Cardiac muscle cell (in vitro differentiated cells and primary cell): ENCODE measurements at regions not wholly inside any gene's neighbourhood (a gene's known extent, or its start where the extent isn't known, plus 50 kb on each side); places are given as distances from the start of the nearest gene placed in this dataset.
"Not testable (repeated sequence)": the region's sequence is repeated elsewhere in the genome, so short reads cannot be mapped to it uniquely, and the experiment has no call there.

Experiments
- DNase-seq, 2 donors: peaks; one replicate each; pipeline versions ENCODE4 v3.0.0 to v3.0.0-alpha.2; 2010 to 2017; ENCODE audit warnings: low read depth in 1 of 2, low spot score in 1 of 2
- H3K27ac ChIP-seq: fragments of 200-600 bp; sonication (generic); 2 replicates; pipeline ENCODE4 v1.5.1; 2016
- H3K27me3 ChIP-seq: fragments of 200-600 bp; sonication (generic); 2 replicates; pipeline ENCODE4 v1.6.0; 2016; ENCODE audit warnings: control low read depth
- H3K36me3 ChIP-seq: fragments of 200-600 bp; sonication (generic); 2 replicates; pipeline ENCODE4 v1.5.1; 2016; ENCODE audit warnings: control low read depth
- H3K4me1 ChIP-seq: fragments of 200-600 bp; sonication (generic); 2 replicates; pipeline ENCODE4 v1.8.1; 2017; ENCODE audit warnings: low read depth, mild to moderate bottlenecking, mixed run types
- H3K4me3 ChIP-seq: fragments of 200-600 bp; sonication (generic); 2 replicates; pipeline ENCODE4 v1.5.1; 2016; ENCODE audit warnings: mild to moderate bottlenecking
- H3K9me3 ChIP-seq: fragments of 200-600 bp; sonication (generic); 2 replicates; pipeline ENCODE4 v1.5.1; 2017; ENCODE audit warnings: low read depth, mild to moderate bottlenecking, control low read depth
- TF ChIP-seq, protein P1 (sequence below): IDR thresholded peaks from 2 replicates; pipeline ENCODE4 v1.5.1; 2012; ENCODE audit warnings: low read depth, mild to moderate bottlenecking, low read length

DNA sequence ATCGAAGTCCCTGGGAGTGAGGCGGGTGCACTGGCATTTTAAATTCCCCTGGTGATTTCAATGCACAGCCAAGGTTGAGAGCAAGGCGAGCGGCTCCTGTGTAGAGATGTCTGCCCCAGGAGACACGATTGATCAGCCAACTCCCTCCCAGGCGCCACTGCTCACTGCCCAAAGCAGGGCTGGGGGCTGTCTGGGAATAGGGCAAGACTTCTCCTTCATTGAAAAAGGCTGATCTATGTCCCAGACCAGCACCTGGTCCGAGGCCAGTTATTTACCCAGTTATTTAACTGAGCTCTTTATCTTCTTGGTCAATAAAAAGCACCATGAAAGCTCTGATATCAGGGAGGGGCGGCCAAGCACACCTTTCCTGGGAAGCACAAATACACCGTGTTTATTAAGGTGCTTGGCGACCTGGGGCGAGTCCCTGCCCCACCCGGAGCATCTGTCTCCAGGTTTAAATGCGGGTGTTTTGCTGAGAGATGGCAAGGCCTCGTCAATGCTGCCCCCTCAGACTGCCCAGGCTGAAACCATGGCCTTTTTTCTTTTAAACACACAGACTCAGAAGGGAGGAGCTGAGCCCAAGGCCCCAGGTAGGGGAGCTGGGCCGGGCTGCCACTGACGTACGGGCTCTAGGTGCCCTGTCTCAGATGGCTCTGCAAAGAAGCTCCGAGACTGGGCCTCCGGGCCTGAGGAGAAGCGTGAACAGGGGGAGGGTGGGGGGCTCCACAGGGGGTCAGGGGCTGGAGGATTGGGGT, 73.9 kb upstream of the HPCAL1 start:
- no peak for DNase-seq

DNA sequence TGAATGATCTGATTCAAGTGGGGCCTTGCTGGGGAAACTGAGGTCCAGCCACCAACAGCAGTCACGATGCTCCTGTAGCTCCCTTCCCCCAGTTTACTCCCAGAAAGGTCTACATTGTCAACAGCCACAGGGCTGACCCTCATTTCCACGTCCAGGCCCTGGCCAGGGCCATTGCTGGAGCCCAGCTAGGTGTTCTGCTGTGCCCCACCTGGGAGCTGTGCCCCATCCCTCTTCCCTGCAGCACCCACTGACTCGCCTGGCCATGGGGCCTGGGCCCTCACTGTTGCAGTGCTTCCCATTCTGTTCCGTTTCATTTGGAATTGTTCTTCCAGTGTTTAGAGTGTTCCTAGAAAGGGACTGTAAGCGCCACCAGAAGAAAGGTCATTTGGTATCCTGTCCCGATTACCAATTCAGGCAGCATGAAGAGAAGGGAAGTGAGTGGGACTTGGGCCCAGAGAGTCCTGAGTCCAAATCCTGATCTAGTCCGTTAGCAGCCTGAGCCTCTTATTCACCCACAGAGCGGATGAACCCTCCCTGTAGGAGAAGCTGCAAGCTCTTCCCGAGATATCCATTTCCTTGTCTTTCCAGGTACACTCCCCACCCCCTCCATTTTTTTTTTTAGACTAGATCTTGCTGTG, 73.1 kb upstream of the HPCAL1 start:
- no peak for DNase-seq
- H3K36me3 ChIP-seq: no peaks in the 10 kb centered on the region
- H3K9me3 ChIP-seq: no peaks in the 10 kb centered on the region
- no peak overlapping the region for H3K27ac ChIP-seq
- no peak overlapping the region for H3K4me3 ChIP-seq
- no peaks in the 10 kb centered on the region for H3K27me3 ChIP-seq
- TF ChIP-seq, protein P1, sequence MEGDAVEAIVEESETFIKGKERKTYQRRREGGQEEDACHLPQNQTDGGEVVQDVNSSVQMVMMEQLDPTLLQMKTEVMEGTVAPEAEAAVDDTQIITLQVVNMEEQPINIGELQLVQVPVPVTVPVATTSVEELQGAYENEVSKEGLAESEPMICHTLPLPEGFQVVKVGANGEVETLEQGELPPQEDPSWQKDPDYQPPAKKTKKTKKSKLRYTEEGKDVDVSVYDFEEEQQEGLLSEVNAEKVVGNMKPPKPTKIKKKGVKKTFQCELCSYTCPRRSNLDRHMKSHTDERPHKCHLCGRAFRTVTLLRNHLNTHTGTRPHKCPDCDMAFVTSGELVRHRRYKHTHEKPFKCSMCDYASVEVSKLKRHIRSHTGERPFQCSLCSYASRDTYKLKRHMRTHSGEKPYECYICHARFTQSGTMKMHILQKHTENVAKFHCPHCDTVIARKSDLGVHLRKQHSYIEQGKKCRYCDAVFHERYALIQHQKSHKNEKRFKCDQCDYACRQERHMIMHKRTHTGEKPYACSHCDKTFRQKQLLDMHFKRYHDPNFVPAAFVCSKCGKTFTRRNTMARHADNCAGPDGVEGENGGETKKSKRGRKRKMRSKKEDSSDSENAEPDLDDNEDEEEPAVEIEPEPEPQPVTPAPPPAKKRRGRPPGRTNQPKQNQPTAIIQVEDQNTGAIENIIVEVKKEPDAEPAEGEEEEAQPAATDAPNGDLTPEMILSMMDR: no peak
- H3K4me1 ChIP-seq: no peaks in the 10 kb centered on the region

More for the DNA sequence above, 73.9 kb upstream of the HPCAL1 start:
- Histone ChIP-seq H3K36me3 (no peaks in the 10 kb centered on the region), H3K27ac (no peak overlapping the region), H3K9me3 (no peaks in the 10 kb centered on the region), H3K4me3 (no peak overlapping the region), H3K4me1 (no peaks in the 10 kb centered on the region), H3K27me3 (no peaks in the 10 kb centered on the region)
- TF ChIP-seq, protein P1: no peak

DNA sequence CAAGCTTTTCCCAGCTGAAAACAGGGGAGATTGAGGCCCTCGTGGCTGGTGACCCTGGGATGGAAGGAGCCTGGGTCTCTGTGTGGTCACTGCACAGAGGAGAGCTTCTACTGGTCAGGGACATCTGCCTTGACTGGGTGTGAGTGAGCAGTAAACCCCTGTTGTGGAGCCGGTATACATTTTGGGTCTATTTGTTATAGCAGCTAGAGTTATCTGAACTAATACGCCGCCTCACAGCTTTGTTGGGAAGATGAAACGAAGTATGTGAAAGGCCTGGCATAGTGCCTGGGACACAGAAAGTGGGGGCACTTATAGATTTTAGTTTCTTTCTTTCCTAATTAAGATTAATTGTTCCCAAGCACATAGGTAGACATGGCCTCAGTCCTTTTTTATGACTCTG, 72.2 kb upstream of the HPCAL1 start:
- TF ChIP-seq, protein P1: no peak
- Histone ChIP-seq H3K27me3 (no peaks in the 10 kb centered on the region), H3K9me3 (no peaks in the 10 kb centered on the region), H3K36me3 (no peaks in the 10 kb centered on the region), H3K4me3 (no peak overlapping the region), H3K4me1 (no peaks in the 10 kb centered on the region), H3K27ac (no peak overlapping the region)
- DNase-seq: no peak

DNA sequence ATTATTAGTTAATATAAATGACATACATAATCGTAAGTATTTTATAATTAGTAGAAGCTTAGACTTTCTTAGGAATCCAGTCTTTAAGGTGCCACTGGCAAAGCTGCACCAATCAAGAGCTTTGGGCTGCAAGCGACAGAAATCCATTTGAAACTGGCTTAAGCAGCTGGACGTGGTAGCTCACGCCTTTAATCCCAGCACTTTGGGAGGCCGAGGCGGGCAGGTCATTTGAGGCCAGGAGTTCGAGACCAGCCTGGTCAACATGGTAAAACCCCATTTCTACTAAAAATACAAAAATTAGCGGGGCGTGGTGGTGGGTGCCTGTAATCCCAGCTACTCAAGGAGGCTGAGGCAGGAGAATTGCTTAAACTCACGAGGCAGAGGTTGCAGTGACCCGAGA, 71.8 kb upstream of the HPCAL1 start:
- not testable (repeated sequence) for H3K4me3 ChIP-seq, H3K27ac ChIP-seq, H3K36me3 ChIP-seq, H3K4me1 ChIP-seq, DNase-seq, H3K27me3 ChIP-seq, H3K9me3 ChIP-seq

DNA sequence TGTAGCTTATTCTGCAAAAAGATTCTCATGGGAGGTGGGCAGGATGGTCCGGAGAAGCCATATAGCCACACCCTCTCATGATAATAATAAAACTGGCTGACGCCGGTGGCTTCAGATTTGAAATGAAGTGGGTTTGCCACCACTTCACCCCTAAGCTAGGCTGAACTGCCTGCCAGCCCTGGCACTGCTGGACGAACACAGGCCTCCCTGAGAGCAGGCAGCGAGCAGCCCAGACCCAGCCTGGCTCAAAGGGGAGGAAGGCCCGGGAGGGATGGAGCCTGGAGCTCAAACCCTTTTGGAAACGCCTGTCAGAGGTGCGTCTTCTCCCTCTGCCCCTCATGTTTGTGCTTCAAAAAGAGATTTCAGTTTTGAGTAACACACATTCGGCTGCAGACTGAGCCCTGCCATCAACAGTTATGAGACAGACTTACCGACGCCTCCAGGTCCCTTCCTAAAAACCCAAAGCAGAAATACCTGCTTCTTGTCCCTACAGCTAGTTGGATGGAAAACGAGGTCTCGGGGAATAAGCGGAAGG, 71.1 kb upstream of the HPCAL1 start:
- TF ChIP-seq, protein P1: no peak
- H3K4me3 ChIP-seq: no peak overlapping the region
- H3K36me3 ChIP-seq: no peaks in the 10 kb centered on the region
- H3K9me3 ChIP-seq: no peaks in the 10 kb centered on the region
- no peaks in the 10 kb centered on the region for H3K27me3 ChIP-seq
- no peak overlapping the region for H3K27ac ChIP-seq
- H3K4me1 ChIP-seq: no peaks in the 10 kb centered on the region
- DNase-seq: no peak

DNA sequence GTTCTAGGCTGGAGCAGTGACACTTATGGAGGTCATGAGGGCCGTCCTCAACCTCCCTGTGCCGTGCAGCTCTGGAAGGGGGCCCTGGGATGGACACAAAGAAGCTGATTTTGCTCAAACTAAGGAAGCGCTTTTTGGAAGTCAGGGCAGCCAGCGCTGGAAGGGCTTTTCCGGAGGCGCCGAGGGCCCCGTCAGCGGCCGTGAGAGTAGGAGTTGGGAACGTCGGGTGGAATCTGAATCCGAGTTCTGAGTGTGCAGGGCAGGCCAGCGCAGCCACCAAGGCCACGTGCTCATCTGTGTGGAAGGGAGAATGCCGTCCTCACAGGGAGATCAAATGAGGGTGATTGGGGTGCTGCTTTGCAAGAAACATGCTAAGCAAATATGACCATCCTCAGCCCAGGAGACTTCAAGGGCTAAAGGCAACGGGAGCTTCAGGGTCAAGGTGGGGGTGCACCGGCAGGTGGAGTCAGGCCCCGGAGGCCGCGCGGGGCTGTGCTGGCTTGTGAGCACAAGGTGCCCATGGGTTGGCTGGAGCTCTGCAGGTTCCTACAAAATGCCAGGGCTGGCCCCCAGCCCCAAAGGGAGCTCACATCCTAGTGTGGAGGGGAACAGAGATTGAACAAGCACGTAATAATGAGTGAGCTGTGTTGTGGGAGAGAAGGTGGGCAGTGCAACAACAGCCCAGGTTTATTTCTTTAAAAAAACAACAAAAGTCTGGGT, 70.4 kb upstream of the HPCAL1 start:
- Histone ChIP-seq H3K4me1 (no peaks in the 10 kb centered on the region), H3K36me3 (no peaks in the 10 kb centered on the region), H3K27me3 (no peaks in the 10 kb centered on the region), H3K4me3 (no peak overlapping the region), H3K27ac (no peak overlapping the region), H3K9me3 (no peaks in the 10 kb centered on the region)
- TF ChIP-seq, protein P1: no peak
- DNase-seq: no peak
